GM19463 (cell line): ENCODE measurements at regions not wholly inside any gene's neighbourhood (a gene's known extent, or its start where the extent isn't known, plus 50 kb on each side); places are given as distances from the start of the nearest gene placed in this dataset.
"Not testable (repeated sequence)": the region's sequence is repeated elsewhere in the genome, so short reads cannot be mapped to it uniquely, and the experiment has no call there.

ENCODE experiments used
- ATAC-seq: cut with Tn5 transposase; IDR thresholded peaks from one replicate; pipeline ENCODE4 v1.9.1; 2021; ENCODE audit warnings: mild to moderate bottlenecking, moderate library complexity; ENCODE audit not compliant: unreplicated experiment

GRCh38 chr21:19489930-19490329 is 1086.3 kb upstream of the TMPRSS15 start:
- ATAC-seq, result no peak

GRCh38 chr21:19490481-19490880 is 1086.9 kb upstream of the TMPRSS15 start:
- ATAC-seq, result no peak

- not testable (repeated sequence) for ATAC-seq
Measured at GRCh38 chr21:19493437-19494241, 1090.1 kb upstream of the TMPRSS15 start.

- ATAC-seq, result no peak
Measured at GRCh38 chr21:19501115-19501514, 1097.5 kb upstream of the TMPRSS15 start.

- no peak for ATAC-seq
Measured at GRCh38 chr21:19507682-19508260, 1104.2 kb upstream of the TMPRSS15 start.

GRCh38 chr21:19508442-19508841 is 1104.9 kb upstream of the TMPRSS15 start:
- ATAC-seq, result no peak

GRCh38 chr21:19508844-19509243 is 1105.3 kb upstream of the TMPRSS15 start:
- no peak for ATAC-seq

- no peak for ATAC-seq
Measured at GRCh38 chr21:19510057-19510456, 1106.5 kb upstream of the TMPRSS15 start.

GRCh38 chr21:19510653-19511052 is 1107.1 kb upstream of the TMPRSS15 start:
- no peak for ATAC-seq

- no peak for ATAC-seq
Measured at GRCh38 chr21:19522381-19522780, 1118.8 kb upstream of the TMPRSS15 start.

- no peak for ATAC-seq
Measured at GRCh38 chr21:19523061-19523460, 1119.5 kb upstream of the TMPRSS15 start.

- ATAC-seq, result no peak
Measured at GRCh38 chr21:19523746-19524145, 1120.2 kb upstream of the TMPRSS15 start.

GRCh38 chr21:19529031-19529430 is 1125.4 kb upstream of the TMPRSS15 start:
- no peak for ATAC-seq

GRCh38 chr21:19535356-19535755 is 1131.8 kb upstream of the TMPRSS15 start:
- no peak for ATAC-seq

GRCh38 chr21:19537116-19537515 is 1133.5 kb upstream of the TMPRSS15 start:
- no peak for ATAC-seq

GRCh38 chr21:19540287-19540686 is 1136.7 kb upstream of the TMPRSS15 start:
- ATAC-seq, result no peak

GRCh38 chr21:19541602-19542001 is 1138.0 kb upstream of the TMPRSS15 start:
- ATAC-seq, result no peak

GRCh38 chr21:19544493-19544892 is 1140.9 kb upstream of the TMPRSS15 start:
- not testable (repeated sequence) for ATAC-seq

- ATAC-seq, result no peak
Measured at GRCh38 chr21:19547951-19548840, 1144.6 kb upstream of the TMPRSS15 start.

- no peak for ATAC-seq
Measured at GRCh38 chr21:19553919-19554615, 1150.5 kb upstream of the TMPRSS15 start.

GRCh38 chr21:19557046-19557445 is 1153.5 kb upstream of the TMPRSS15 start:
- ATAC-seq, result no peak
